HUES6 (cell line): ENCODE measurements at regions not wholly inside any gene's neighbourhood (a gene's known extent, or its start where the extent isn't known, plus 50 kb on each side); places are given as distances from the start of the nearest gene placed in this dataset.

Source experiments
- H3K27ac ChIP-seq: 2 replicates; pipeline ENCODE4 v1.7.0; 2013; ENCODE audit warnings: low read depth, mild to moderate bottlenecking, low read length, inconsistent platforms
- H3K27me3 ChIP-seq: 2 replicates; pipeline ENCODE4 v1.6.1; 2013; ENCODE audit warnings: low read length; ENCODE audit not compliant: control insufficient read depth, insufficient read depth
- H3K36me3 ChIP-seq: 2 replicates; pipeline ENCODE4 v1.6.1; 2013; ENCODE audit warnings: low read length; ENCODE audit not compliant: control insufficient read depth, insufficient read depth
- H3K4me1 ChIP-seq: 2 replicates; pipeline ENCODE4 v1.6.1; 2013; ENCODE audit warnings: low read length; ENCODE audit not compliant: control insufficient read depth, insufficient read depth
- H3K4me3 ChIP-seq: 2 replicates; pipeline ENCODE4 v1.5.1; 2013; ENCODE audit warnings: low read depth, low read length
- H3K9ac ChIP-seq: one replicate; pipeline ENCODE4 v1.6.1; 2013; ENCODE audit warnings: mild to moderate bottlenecking, low read length
- H3K9me3 ChIP-seq: 2 replicates; pipeline ENCODE4 v1.6.1; 2013; ENCODE audit warnings: low read depth, low read length; ENCODE audit not compliant: control insufficient read depth, insufficient read depth

- H3K4me1 ChIP-seq: no peaks in the 10 kb centered on the region; the same call in 1 of the 2 replicates
- H3K9me3 ChIP-seq: peaks cover 7% of the 10 kb centered on the region
- no peaks in the 10 kb centered on the region for H3K36me3 ChIP-seq
- no peaks in the 10 kb centered on the region for H3K27me3 ChIP-seq
- H3K4me3 ChIP-seq: no peak overlapping the region
- H3K9ac ChIP-seq: no peak overlapping the region
- no peak overlapping the region for H3K27ac ChIP-seq
These were observed 55.9 kb downstream of the BAMBI start for GRCh38 chr10:28733245-28733644.

- Histone ChIP-seq H3K9me3 (peaks cover 7% of the 10 kb centered on the region), H3K27me3 (no peaks in the 10 kb centered on the region), H3K27ac (no peak overlapping the region), H3K9ac (no peak overlapping the region), H3K4me3 (no peak overlapping the region), H3K36me3 (no peaks in the 10 kb centered on the region), H3K4me1 (no peaks in the 10 kb centered on the region; the same call in 1 of the 2 replicates)
These were observed 56.3 kb downstream of the BAMBI start for GRCh38 chr10:28733647-28734046.

- H3K4me1 ChIP-seq: no peaks in the 10 kb centered on the region; the same call in 1 of the 2 replicates
- H3K9me3 ChIP-seq: peaks cover 7% of the 10 kb centered on the region
- no peak overlapping the region for H3K9ac ChIP-seq
- H3K4me3 ChIP-seq: no peak overlapping the region
- H3K36me3 ChIP-seq: no peaks in the 10 kb centered on the region
- H3K27me3 ChIP-seq: no peaks in the 10 kb centered on the region
- H3K27ac ChIP-seq: no peak overlapping the region
These were observed 57.8 kb downstream of the BAMBI start for GRCh38 chr10:28734938-28735759.

GRCh38 chr10:28737096-28737495 is 59.8 kb downstream of the BAMBI start:
- Histone ChIP-seq H3K27me3 (no peaks in the 10 kb centered on the region), H3K36me3 (no peaks in the 10 kb centered on the region), H3K27ac (no peak overlapping the region), H3K9me3 (peaks cover 7% of the 10 kb centered on the region), H3K4me1 (no peaks in the 10 kb centered on the region; the same call in 1 of the 2 replicates), H3K4me3 (no peak overlapping the region), H3K9ac (no peak overlapping the region)

GRCh38 chr10:28738200-28738599 is 60.9 kb downstream of the BAMBI start:
- no peak overlapping the region for H3K27ac ChIP-seq
- peaks cover 7% of the 10 kb centered on the region for H3K9me3 ChIP-seq
- H3K27me3 ChIP-seq: no peaks in the 10 kb centered on the region
- H3K4me3 ChIP-seq: no peak overlapping the region
- no peak overlapping the region for H3K9ac ChIP-seq
- H3K36me3 ChIP-seq: no peaks in the 10 kb centered on the region
- no peaks in the 10 kb centered on the region; the same call in 1 of the 2 replicates for H3K4me1 ChIP-seq

GRCh38 chr10:28743576-28743975 is 66.3 kb downstream of the BAMBI start:
- H3K27ac ChIP-seq: no peak overlapping the region
- H3K9ac ChIP-seq: no peak overlapping the region
- H3K27me3 ChIP-seq: no peaks in the 10 kb centered on the region
- no peak overlapping the region for H3K4me3 ChIP-seq
- H3K36me3 ChIP-seq: no peaks in the 10 kb centered on the region
- H3K9me3 ChIP-seq: peaks cover 2% of the 10 kb centered on the region
- peaks cover 8% of the 10 kb centered on the region for H3K4me1 ChIP-seq

GRCh38 chr10:28744069-28744768 is 66.9 kb downstream of the BAMBI start:
- Histone ChIP-seq H3K9ac (no peak overlapping the region), H3K36me3 (no peaks in the 10 kb centered on the region), H3K27ac (no peak overlapping the region)

GRCh38 chr10:28754930-28755718 is 77.8 kb downstream of the BAMBI start:
- H3K36me3 ChIP-seq: no peaks in the 10 kb centered on the region
- H3K27ac ChIP-seq: no peak overlapping the region
- H3K9me3 ChIP-seq: no peaks in the 10 kb centered on the region
- H3K4me3 ChIP-seq: no peak overlapping the region
- H3K4me1 ChIP-seq: no peaks in the 10 kb centered on the region
- no peaks in the 10 kb centered on the region for H3K27me3 ChIP-seq
- H3K9ac ChIP-seq: no peak overlapping the region

More at GRCh38 chr10:28744069-28744768, 66.9 kb downstream of the BAMBI start:
- Histone ChIP-seq H3K9me3 (peaks cover 2% of the 10 kb centered on the region), H3K4me3 (no peak overlapping the region), H3K27me3 (no peaks in the 10 kb centered on the region), H3K4me1 (peaks cover 8% of the 10 kb centered on the region)

GRCh38 chr10:28761084-28761846 is 83.9 kb downstream of the BAMBI start:
- H3K9me3 ChIP-seq: 0 out of 2 replicates have a peak, but pooled peaks cover 6% of the 10 kb centered on the region
- H3K27ac ChIP-seq: peak overlapping the region; percentile 45; the same call in 1 of the 2 replicates
- no peak overlapping the region for H3K9ac ChIP-seq
- H3K4me1 ChIP-seq: peaks cover 19% of the 10 kb centered on the region
- H3K4me3 ChIP-seq: no peak overlapping the region
- no peaks in the 10 kb centered on the region for H3K36me3 ChIP-seq
- no peaks in the 10 kb centered on the region for H3K27me3 ChIP-seq

GRCh38 chr10:28763471-28764170 is 86.3 kb downstream of the BAMBI start:
- H3K9me3 ChIP-seq: 0 out of 2 replicates have a peak, but pooled peaks cover 6% of the 10 kb centered on the region
- peaks cover 19% of the 10 kb centered on the region for H3K4me1 ChIP-seq
- H3K36me3 ChIP-seq: no peaks in the 10 kb centered on the region
- no peaks in the 10 kb centered on the region for H3K27me3 ChIP-seq
- no peak overlapping the region for H3K9ac ChIP-seq
- no peak overlapping the region for H3K4me3 ChIP-seq
- no peak overlapping the region for H3K27ac ChIP-seq
